Astrocyte (in vitro differentiated cells and primary cell): ENCODE measurements at regions not wholly inside any gene's neighbourhood (a gene's known extent, or its start where the extent isn't known, plus 50 kb on each side); places are given as distances from the start of the nearest gene placed in this dataset.

Experiments
- DNase-seq: peaks from one replicate; pipeline ENCODE4 v3.0.0-alpha.2; 2010; ENCODE audit warnings: low read depth
- FAIRE-seq: peaks from 2 replicates; lab custom pipeline; 2011; peaks lifted over from hg19 to GRCh38; lab: Jason Lieb, UNC
- H2AFZ ChIP-seq: 2 replicates; pipeline ENCODE4 v1.6.0; 2012; ENCODE audit warnings: low read depth, low read length, inconsistent platforms
- H3K27ac ChIP-seq: 2 replicates; pipeline ENCODE4 v1.5.1; 2011; ENCODE audit warnings: low read depth, low read length, inconsistent platforms
- H3K27me3 ChIP-seq: 2 replicates; pipeline ENCODE4 v1.6.0; 2011; ENCODE audit warnings: low read length, inconsistent platforms; ENCODE audit not compliant: insufficient read depth
- H3K36me3 ChIP-seq: 2 replicates; pipeline ENCODE4 v1.5.1; 2011; ENCODE audit warnings: low read length, inconsistent platforms; ENCODE audit not compliant: insufficient read depth
- H3K4me1 ChIP-seq: 2 replicates; pipeline ENCODE4 v1.5.1; 2011; ENCODE audit warnings: low read length, inconsistent platforms; ENCODE audit not compliant: insufficient read depth
- H3K4me2 ChIP-seq: 2 replicates; pipeline ENCODE4 v1.6.0; 2012; ENCODE audit warnings: low read length, inconsistent platforms
- H3K4me3 ChIP-seq: 2 replicates; pipeline ENCODE4 v1.5.1; 2011; ENCODE audit warnings: low read depth, mild to moderate bottlenecking, low read length, inconsistent platforms; ENCODE audit not compliant: insufficient read depth
- H3K79me2 ChIP-seq: 2 replicates; pipeline ENCODE4 v1.6.0; 2012; ENCODE audit warnings: mild to moderate bottlenecking, low read length, inconsistent platforms; ENCODE audit not compliant: insufficient read depth
- H3K9ac ChIP-seq: 2 replicates; pipeline ENCODE4 v1.6.0; 2012; ENCODE audit warnings: mild to moderate bottlenecking, low read length, inconsistent platforms
- H3K9me3 ChIP-seq: 2 replicates; pipeline ENCODE4 v1.5.1; 2012; ENCODE audit warnings: low read depth, mild to moderate bottlenecking, low read length, inconsistent platforms; ENCODE audit not compliant: insufficient read depth
- H4K20me1 ChIP-seq: 2 replicates; pipeline ENCODE4 v1.6.0; 2012; ENCODE audit warnings: low read length, inconsistent platforms; ENCODE audit not compliant: insufficient read depth
- H3K27ac Mint-ChIP-seq: one replicate; pipeline ENCODE4 v1.8.0; 2021; ENCODE audit warnings: mild to moderate bottlenecking, mixed read lengths; ENCODE audit not compliant: unreplicated experiment
- H3K27me3 Mint-ChIP-seq: one replicate; pipeline ENCODE4 v1.8.0; 2021; ENCODE audit warnings: low read depth, mixed read lengths; ENCODE audit not compliant: unreplicated experiment
- H3K36me3 Mint-ChIP-seq: one replicate; pipeline ENCODE4 v1.8.0; 2021; ENCODE audit warnings: low read depth, mixed read lengths; ENCODE audit not compliant: unreplicated experiment
- H3K4me1 Mint-ChIP-seq: one replicate; pipeline ENCODE4 v1.8.0; 2021; ENCODE audit warnings: low read depth, mixed read lengths; ENCODE audit not compliant: unreplicated experiment
- H3K4me3 Mint-ChIP-seq: one replicate; pipeline ENCODE4 v1.8.0; 2021; ENCODE audit warnings: mild to moderate bottlenecking, moderate library complexity, mixed read lengths; ENCODE audit not compliant: unreplicated experiment
- H3K9me3 Mint-ChIP-seq: one replicate; pipeline ENCODE4 v1.8.0; 2021; ENCODE audit warnings: mild to moderate bottlenecking, mixed read lengths; ENCODE audit not compliant: unreplicated experiment
- CTCF ChIP-seq: IDR thresholded peaks from 2 replicates; pipeline ENCODE4 v1.5.1; 2011; ENCODE audit warnings: low read depth, mild to moderate bottlenecking, inconsistent platforms, low read length, moderate library complexity; ENCODE audit not compliant: insufficient read depth
- EZH2 ChIP-seq: IDR thresholded peaks from 2 replicates; pipeline ENCODE4 v1.6.1; 2012; ENCODE audit warnings: mild to moderate bottlenecking, low read length, inconsistent platforms; ENCODE audit not compliant: insufficient read depth

GRCh38 chr10:57465155-57465554 is 802.5 kb downstream of the IPMK start:
- Histone ChIP-seq H3K4me1 (no peaks in the 10 kb centered on the region), H4K20me1 (no peaks in the 10 kb centered on the region), H3K27ac (no peak overlapping the region), H3K79me2 (no peaks in the 10 kb centered on the region), H2AFZ (no peak overlapping the region), H3K9ac (no peak overlapping the region), H3K4me3 (no peak overlapping the region), H3K27me3 (no peaks in the 10 kb centered on the region), H3K36me3 (no peaks in the 10 kb centered on the region), H3K9me3 (no peaks in the 10 kb centered on the region), H3K4me2 (no peak overlapping the region)
- no peaks in the 10 kb centered on the region for H3K27me3 Mint-ChIP-seq
- H3K27ac Mint-ChIP-seq: no peak overlapping the region
- FAIRE-seq (no peak), DNase-seq (no peak)
- TF ChIP-seq CTCF (no peak), EZH2 (no peak)
- no peak overlapping the region for H3K4me3 Mint-ChIP-seq
- no peaks in the 10 kb centered on the region for H3K4me1 Mint-ChIP-seq
- H3K9me3 Mint-ChIP-seq: no peaks in the 10 kb centered on the region
- H3K36me3 Mint-ChIP-seq: no peaks in the 10 kb centered on the region

DNA sequence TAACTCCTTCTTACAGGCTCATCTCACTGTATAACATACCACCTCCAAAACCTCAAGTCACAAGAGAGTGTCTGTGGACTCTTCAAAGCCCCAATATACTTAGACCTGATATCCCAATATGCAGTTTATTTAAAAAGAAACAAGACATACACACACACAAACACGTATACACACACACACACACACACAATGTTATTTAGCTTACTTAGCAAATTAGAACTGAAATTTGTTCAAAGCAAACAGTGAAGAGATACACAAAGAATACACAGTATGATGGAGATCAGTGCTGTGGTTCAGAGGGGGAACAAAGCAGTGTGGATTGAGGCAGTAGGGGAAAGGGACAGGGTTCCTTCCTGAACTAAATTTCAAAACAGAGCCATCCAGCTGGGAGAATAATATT is 807.2 kb downstream of the IPMK start:
- H3K79me2 ChIP-seq: no peaks in the 10 kb centered on the region
- TF ChIP-seq CTCF (no peak), EZH2 (no peak)
- Mint-ChIP-seq H3K36me3 (no peaks in the 10 kb centered on the region), H3K27ac (no peak overlapping the region), H3K9me3 (no peaks in the 10 kb centered on the region), H3K27me3 (no peaks in the 10 kb centered on the region), H3K4me1 (no peaks in the 10 kb centered on the region), H3K4me3 (no peak overlapping the region)
- H3K4me2 ChIP-seq: no peak overlapping the region
- H3K36me3 ChIP-seq: no peaks in the 10 kb centered on the region
- DNase-seq (no peak), FAIRE-seq (no peak)
- no peak overlapping the region for H2AFZ ChIP-seq
- no peaks in the 10 kb centered on the region for H3K4me1 ChIP-seq
- no peaks in the 10 kb centered on the region for H3K27me3 ChIP-seq
- H3K9ac ChIP-seq: no peak overlapping the region
- no peak overlapping the region for H3K4me3 ChIP-seq
- H3K27ac ChIP-seq: no peak overlapping the region
- no peaks in the 10 kb centered on the region for H3K9me3 ChIP-seq
- H4K20me1 ChIP-seq: no peaks in the 10 kb centered on the region

GRCh38 chr10:57457972-57458512 is 809.7 kb downstream of the IPMK start:
- TF ChIP-seq CTCF (no peak), EZH2 (no peak)
- H3K36me3 ChIP-seq: no peaks in the 10 kb centered on the region
- no peaks in the 10 kb centered on the region for H3K9me3 Mint-ChIP-seq
- no peak overlapping the region for H3K4me3 Mint-ChIP-seq
- no peaks in the 10 kb centered on the region for H3K4me1 ChIP-seq
- H3K27me3 ChIP-seq: no peaks in the 10 kb centered on the region
- H3K36me3 Mint-ChIP-seq: no peaks in the 10 kb centered on the region
- no peak overlapping the region for H3K4me2 ChIP-seq
- H3K4me1 Mint-ChIP-seq: no peaks in the 10 kb centered on the region
- no peak overlapping the region for H3K27ac Mint-ChIP-seq
- FAIRE-seq: no peak
- H3K27me3 Mint-ChIP-seq: no peaks in the 10 kb centered on the region
- H2AFZ ChIP-seq: no peak overlapping the region
- H4K20me1 ChIP-seq: no peaks in the 10 kb centered on the region
- H3K4me3 ChIP-seq: no peak overlapping the region
- no peak for DNase-seq
- H3K9me3 ChIP-seq: no peaks in the 10 kb centered on the region
- H3K9ac ChIP-seq: no peak overlapping the region
- H3K79me2 ChIP-seq: no peaks in the 10 kb centered on the region
- no peak overlapping the region for H3K27ac ChIP-seq
